ENCODE measurements at regions not wholly inside any gene's neighbourhood (a gene's known extent, or its start where the extent isn't known, plus 50 kb on each side); places are given as distances from the start of the nearest gene placed in this dataset.
"Not testable (repeated sequence)": the region's sequence is repeated elsewhere in the genome, so short reads cannot be mapped to it uniquely, and the experiment has no call there.

GRCh38 chr15:92745845-92746271 is 90.3 kb upstream of the FAM174B start:
- H3K27me3 ChIP-seq, result no peaks in the 10 kb centered on the region
- H3K36me3 ChIP-seq, result no peaks in the 10 kb centered on the region
- H3K9me3 ChIP-seq, result no peaks in the 10 kb centered on the region

GRCh38 chr15:92747047-92747446 is 91.5 kb upstream of the FAM174B start:
- DNase-seq, result peak; percentile 5
- H3K27me3 ChIP-seq, result no peaks in the 10 kb centered on the region
- no peaks in the 10 kb centered on the region for H3K36me3 ChIP-seq
- H3K4me3 ChIP-seq, result no peak overlapping the region
- no peaks in the 10 kb centered on the region for H3K9me3 ChIP-seq

More at GRCh38 chr15:92745845-92746271, 90.3 kb upstream of the FAM174B start:
- H3K4me3 ChIP-seq, result no peak overlapping the region
- no peak for DNase-seq

- Histone ChIP-seq H3K36me3 (no peaks in the 10 kb centered on the region), H3K9me3 (no peaks in the 10 kb centered on the region), H3K27me3 (no peaks in the 10 kb centered on the region), H3K4me3 (no peak overlapping the region)
- no peak for DNase-seq
These were observed 93.6 kb upstream of the FAM174B start for GRCh38 chr15:92749216-92749615.

- Histone ChIP-seq H3K36me3 (no peaks in the 10 kb centered on the region), H3K27me3 (no peaks in the 10 kb centered on the region), H3K4me3 (no peak overlapping the region), H3K9me3 (no peaks in the 10 kb centered on the region)
- no peak for DNase-seq
These were observed 94.4 kb upstream of the FAM174B start for GRCh38 chr15:92749946-92750345.

GRCh38 chr15:92751528-92751927 is 96.0 kb upstream of the FAM174B start:
- no peaks in the 10 kb centered on the region for H3K27me3 ChIP-seq
- H3K4me3 ChIP-seq, result no peak overlapping the region
- H3K36me3 ChIP-seq, result no peaks in the 10 kb centered on the region
- H3K9me3 ChIP-seq, result no peaks in the 10 kb centered on the region
- no peak for DNase-seq

GRCh38 chr15:92753591-92753990 is 98.0 kb upstream of the FAM174B start:
- no peaks in the 10 kb centered on the region for H3K9me3 ChIP-seq
- H3K4me3 ChIP-seq, result no peak overlapping the region
- H3K27me3 ChIP-seq, result no peaks in the 10 kb centered on the region
- no peak for DNase-seq
- no peaks in the 10 kb centered on the region for H3K36me3 ChIP-seq

- Histone ChIP-seq H3K9me3 (no peaks in the 10 kb centered on the region), H3K4me3 (no peak overlapping the region), H3K36me3 (no peaks in the 10 kb centered on the region), H3K27me3 (no peaks in the 10 kb centered on the region)
- DNase-seq, result no peak
These were observed 107.9 kb upstream of the FAM174B start for GRCh38 chr15:92763459-92763858.

GRCh38 chr15:92768131-92768530 is 112.6 kb upstream of the FAM174B start:
- H3K36me3 ChIP-seq, DNase-seq, H3K9me3 ChIP-seq: not testable (repeated sequence)

GRCh38 chr15:92770641-92771040 is 115.1 kb upstream of the FAM174B start:
- Histone ChIP-seq H3K27me3 (no peaks in the 10 kb centered on the region), H3K4me3 (no peak overlapping the region), H3K36me3 (no peaks in the 10 kb centered on the region), H3K9me3 (no peaks in the 10 kb centered on the region)
- DNase-seq, result no peak

More at GRCh38 chr15:92768131-92768530, 112.6 kb upstream of the FAM174B start:
- H3K27me3 ChIP-seq, H3K4me3 ChIP-seq: not testable (repeated sequence)

GRCh38 chr15:92772061-92772460 is 116.5 kb upstream of the FAM174B start:
- no peaks in the 10 kb centered on the region for H3K9me3 ChIP-seq
- no peak for DNase-seq
- no peaks in the 10 kb centered on the region for H3K36me3 ChIP-seq
- H3K27me3 ChIP-seq, result no peaks in the 10 kb centered on the region
- H3K4me3 ChIP-seq, result no peak overlapping the region

GRCh38 chr15:92772626-92773244 is 117.2 kb upstream of the FAM174B start:
- Histone ChIP-seq H3K27me3 (no peaks in the 10 kb centered on the region), H3K4me3 (no peak overlapping the region), H3K9me3 (no peaks in the 10 kb centered on the region), H3K36me3 (no peaks in the 10 kb centered on the region)
- no peak for DNase-seq

- no peak overlapping the region for H3K4me3 ChIP-seq
- no peaks in the 10 kb centered on the region for H3K36me3 ChIP-seq
- DNase-seq, result no peak
- no peaks in the 10 kb centered on the region for H3K9me3 ChIP-seq
- H3K27me3 ChIP-seq, result no peaks in the 10 kb centered on the region
These were observed 117.8 kb upstream of the FAM174B start for GRCh38 chr15:92773340-92773739.

- Histone ChIP-seq H3K9me3 (peaks cover 27% of the 10 kb centered on the region), H3K36me3 (no peaks in the 10 kb centered on the region; the same call in 1 of the 2 replicates), H3K4me3 (no peak overlapping the region), H3K27me3 (no peaks in the 10 kb centered on the region)
- no peak for DNase-seq
These were observed 120.2 kb upstream of the CHD2 start for GRCh38 chr15:92779874-92780273.

GRCh38 chr15:92780843-92781242 is 119.3 kb upstream of the CHD2 start:
- H3K4me3 ChIP-seq, result no peak overlapping the region
- no peaks in the 10 kb centered on the region; the same call in 1 of the 2 replicates for H3K36me3 ChIP-seq
- peaks cover 27% of the 10 kb centered on the region for H3K9me3 ChIP-seq
- DNase-seq, result no peak
- no peaks in the 10 kb centered on the region for H3K27me3 ChIP-seq

GRCh38 chr15:92781925-92782453 is 118.1 kb upstream of the CHD2 start:
- Histone ChIP-seq H3K9me3 (peaks cover 27% of the 10 kb centered on the region), H3K4me3 (no peak overlapping the region), H3K36me3 (no peaks in the 10 kb centered on the region; the same call in 1 of the 2 replicates), H3K27me3 (no peaks in the 10 kb centered on the region)
- DNase-seq, result no peak

- H3K9me3 ChIP-seq, result peaks cover 2% of the 10 kb centered on the region
- no peaks in the 10 kb centered on the region for H3K27me3 ChIP-seq
- DNase-seq, result no peak
- no peaks in the 10 kb centered on the region for H3K36me3 ChIP-seq
- H3K4me3 ChIP-seq, result no peak overlapping the region
These were observed 113.0 kb upstream of the CHD2 start for GRCh38 chr15:92787116-92787515.

GRCh38 chr15:92788196-92788595 is 111.9 kb upstream of the CHD2 start:
- DNase-seq, result no peak
- H3K4me3 ChIP-seq, result no peak overlapping the region
- H3K9me3 ChIP-seq, result peaks cover 2% of the 10 kb centered on the region
- no peaks in the 10 kb centered on the region for H3K36me3 ChIP-seq
- H3K27me3 ChIP-seq, result no peaks in the 10 kb centered on the region

- H3K4me3 ChIP-seq, H3K9me3 ChIP-seq, H3K36me3 ChIP-seq, DNase-seq, H3K27me3 ChIP-seq: not testable (repeated sequence)
These were observed 111.3 kb upstream of the CHD2 start for GRCh38 chr15:92788793-92789192.
